Panc1 (cell line): ENCODE measurements at regions not wholly inside any gene's neighbourhood (a gene's known extent, or its start where the extent isn't known, plus 50 kb on each side); places are given as distances from the start of the nearest gene placed in this dataset.

ENCODE experiments used
- ATAC-seq: fragments of 200-7000 bp; cut with Tn5 transposase; 2 replicates; pipeline ENCODE4 v1.9.1; 2020; ENCODE audit warnings: mild to moderate bottlenecking, moderate library complexity
- BruUV-seq: library from RNA; stranded (reverse); fragments of 400-500 nt; replicated peaks from 2 replicates; lab custom pipeline; 2021; lab: Mats Ljungman, UMichigan
- CTCF ChIA-PET: fragments of 300-600 bp; sonication (Branson Sonifier 250); formaldehyde crosslinking; loops from one replicate; lab custom pipeline; 2022; ENCODE audit warnings: antibody characterized with exemption; lab: Charles Lee
- POLR2A ChIA-PET: fragments of 300-600 bp; sonication (Branson Sonifier 250); formaldehyde crosslinking; loops from one replicate; lab custom pipeline; 2022; ENCODE audit warnings: antibody characterized with exemption; lab: Charles Lee
- DNase-seq: peaks from one replicate; pipeline ENCODE4 v3.0.0-alpha.2; 2010; ENCODE audit warnings: low read depth, low spot score
- H3K27ac ChIP-seq: 2 replicates; pipeline ENCODE4 v1.5.1; 2011; ENCODE audit warnings: mild to moderate bottlenecking, low read length, inconsistent platforms
- H3K27me3 ChIP-seq: fragments of 200-500 bp; sonication (Bioruptor generic); 2 replicates; pipeline ENCODE4 v1.6.0; 2014; ENCODE audit warnings: low read length, inconsistent platforms; ENCODE audit not compliant: control insufficient read depth, insufficient read depth
- H3K36me3 ChIP-seq: fragments of 200-500 bp; sonication (Bioruptor generic); 2 replicates; pipeline ENCODE4 v1.5.1; 2014; ENCODE audit warnings: inconsistent platforms, mild to moderate bottlenecking, low read length, moderate library complexity; ENCODE audit not compliant: control insufficient read depth, insufficient read depth
- H3K4me1 ChIP-seq: 2 replicates; pipeline ENCODE4 v1.5.1; 2011; ENCODE audit warnings: inconsistent platforms, mild to moderate bottlenecking, low read length, moderate library complexity; ENCODE audit not compliant: control insufficient read depth, insufficient read depth
- H3K4me3 ChIP-seq, 2 experiments: 2 replicates each; pipeline ENCODE4 v1.5.1; 2011 to 2012; ENCODE audit warnings: low read depth in 2 of 2, low read length in 2 of 2, mild to moderate bottlenecking in 2 of 2, inconsistent platforms in 1 of 2, moderate library complexity in 1 of 2
- H3K9me3 ChIP-seq: fragments of 200-500 bp; sonication (Bioruptor generic); 2 replicates; pipeline ENCODE4 v1.5.1; 2014; ENCODE audit warnings: low read depth, mild to moderate bottlenecking, inconsistent platforms, low read length, moderate library complexity; ENCODE audit not compliant: control insufficient read depth, insufficient read depth
- POLR2AphosphoS5 ChIP-seq: IDR thresholded peaks from 2 replicates; pipeline ENCODE4 v1.6.1; 2012; ENCODE audit warnings: mild to moderate bottlenecking, low read depth, low read length, moderate library complexity
- REST ChIP-seq, 2 experiments: IDR thresholded peaks; 2 replicates each; pipeline ENCODE4 v1.6.1; 2011 to 2012; ENCODE audit warnings: low read depth in 2 of 2, control low read depth in 1 of 2, low read length in 1 of 2, mild to moderate bottlenecking in 1 of 2, moderate library complexity in 1 of 2; ENCODE audit not compliant: insufficient read depth in 1 of 2
- SIN3A ChIP-seq: IDR thresholded peaks from 2 replicates; pipeline ENCODE4 v1.6.1; 2012; ENCODE audit warnings: low read depth, mild to moderate bottlenecking, low read length, moderate library complexity, borderline replicate concordance; ENCODE audit not compliant: insufficient read depth
- TCF7L2 ChIP-seq: IDR thresholded peaks from 2 replicates; pipeline ENCODE4 v1.6.1; 2011; ENCODE audit warnings: mild to moderate bottlenecking, low read depth, low read length, inconsistent platforms
- in situ Hi-C: cut with HindIII; loops from 2 replicates; pipeline ENCODE4 v1.10.0; 2016; ENCODE audit warnings: low sequenced_read_pairs, low pct_unique_long_range_greater_than_20kb
- intact Hi-C: fragments of 100-400 bp; cut with micrococcal nuclease; formaldehyde crosslinking; loops from one replicate; pipeline ENCODE4 v1.10.0; 2022; ENCODE audit not compliant: unreplicated experiment
- TF ChIP-seq, protein P1 (sequence below): fragments of 450-650 bp; IDR thresholded peaks from 2 replicates; pipeline ENCODE4 v1.5.1; 2017; ENCODE audit warnings: mild to moderate bottlenecking

DNA sequence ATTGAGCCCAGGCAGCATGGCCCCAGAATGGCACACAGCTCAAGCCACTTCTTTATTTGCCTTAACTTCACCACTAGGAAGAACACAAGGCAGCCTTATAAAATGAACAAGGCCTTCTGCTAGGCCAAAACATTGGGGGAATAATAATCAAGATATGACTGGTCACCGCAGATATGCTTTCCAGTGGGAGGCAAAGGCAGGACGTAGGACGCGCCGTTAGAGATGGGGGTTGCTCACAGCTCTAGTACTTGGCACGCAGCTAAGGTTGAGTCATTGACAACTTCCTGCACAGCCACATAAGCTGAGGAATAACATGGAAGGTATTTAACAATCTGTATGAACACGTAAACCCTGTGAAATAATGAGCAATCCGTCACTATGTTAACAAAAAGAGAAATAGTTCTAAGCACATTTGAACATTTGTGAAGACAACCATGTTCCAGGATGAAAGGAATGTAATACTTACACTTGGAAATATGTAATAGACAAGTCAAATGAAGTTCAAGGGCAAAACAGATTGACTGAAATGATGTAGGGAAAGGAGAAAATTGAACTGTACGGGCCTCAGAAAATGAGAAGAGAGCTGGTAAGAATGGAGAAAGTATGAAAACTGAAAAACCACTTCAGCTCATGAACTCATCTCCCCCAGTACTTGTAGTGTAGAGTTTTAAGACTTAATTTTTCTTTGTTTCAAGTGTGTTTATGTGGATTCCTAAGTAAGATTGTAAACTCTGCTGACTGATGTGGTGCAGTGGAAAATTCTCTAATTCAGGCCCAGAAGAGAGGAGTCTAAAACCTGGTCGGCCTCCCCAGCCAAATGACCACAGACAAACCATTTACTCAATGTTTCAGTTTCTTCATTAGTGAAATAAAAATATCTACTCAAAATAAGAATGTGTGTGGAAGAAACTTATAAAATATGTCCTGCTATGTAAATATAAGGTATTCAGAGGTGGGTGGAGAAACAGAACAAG, 59.3 kb upstream of the CCDC91 start:
- ChIA-PET CTCF (interaction anchor here (0.6 kb wide), 1 partner anchor 398 kb away, joined by 3 read pairs; no protein-coding TSS in a partner anchor), POLR2A (interaction anchor here (0.5 to 0.6 kb wide), 2 partner anchors 67 to 68 kb away, joined by 3 to 5 read pairs; no protein-coding TSS in a partner anchor)
- TF ChIP-seq, protein P1, sequence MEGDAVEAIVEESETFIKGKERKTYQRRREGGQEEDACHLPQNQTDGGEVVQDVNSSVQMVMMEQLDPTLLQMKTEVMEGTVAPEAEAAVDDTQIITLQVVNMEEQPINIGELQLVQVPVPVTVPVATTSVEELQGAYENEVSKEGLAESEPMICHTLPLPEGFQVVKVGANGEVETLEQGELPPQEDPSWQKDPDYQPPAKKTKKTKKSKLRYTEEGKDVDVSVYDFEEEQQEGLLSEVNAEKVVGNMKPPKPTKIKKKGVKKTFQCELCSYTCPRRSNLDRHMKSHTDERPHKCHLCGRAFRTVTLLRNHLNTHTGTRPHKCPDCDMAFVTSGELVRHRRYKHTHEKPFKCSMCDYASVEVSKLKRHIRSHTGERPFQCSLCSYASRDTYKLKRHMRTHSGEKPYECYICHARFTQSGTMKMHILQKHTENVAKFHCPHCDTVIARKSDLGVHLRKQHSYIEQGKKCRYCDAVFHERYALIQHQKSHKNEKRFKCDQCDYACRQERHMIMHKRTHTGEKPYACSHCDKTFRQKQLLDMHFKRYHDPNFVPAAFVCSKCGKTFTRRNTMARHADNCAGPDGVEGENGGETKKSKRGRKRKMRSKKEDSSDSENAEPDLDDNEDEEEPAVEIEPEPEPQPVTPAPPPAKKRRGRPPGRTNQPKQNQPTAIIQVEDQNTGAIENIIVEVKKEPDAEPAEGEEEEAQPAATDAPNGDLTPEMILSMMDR = no peak
- TF ChIP-seq POLR2AphosphoS5 (peak; percentile 57; the same call in 1 of the 2 replicates), REST (IDR thresholded peaks at IDR 0.05; ENCODE audit: insufficient read depth in 1 of 2, low read depth in 2 of 2, low read length in 1 of 2) (no peak), TCF7L2 (peak; percentile 33; the same call in 1 of the 2 replicates), SIN3A (no peak)
- Histone ChIP-seq H3K27me3 (no peaks in the 10 kb centered on the region), H3K27ac (peak overlapping the region; percentile 86), H3K4me1 (peaks cover 23% of the 10 kb centered on the region), H3K4me3 (no peak overlapping the region), H3K9me3 (no peaks in the 10 kb centered on the region; the same call in 1 of the 2 replicates), H3K36me3 (no peaks in the 10 kb centered on the region)
- DNase-seq = peak; percentile 94
- intact Hi-C loops (no loop called here), in situ Hi-C loops (no loop called here)
- BruUV-seq = no TSS peak
- ATAC-seq = peak; percentile 99

DNA sequence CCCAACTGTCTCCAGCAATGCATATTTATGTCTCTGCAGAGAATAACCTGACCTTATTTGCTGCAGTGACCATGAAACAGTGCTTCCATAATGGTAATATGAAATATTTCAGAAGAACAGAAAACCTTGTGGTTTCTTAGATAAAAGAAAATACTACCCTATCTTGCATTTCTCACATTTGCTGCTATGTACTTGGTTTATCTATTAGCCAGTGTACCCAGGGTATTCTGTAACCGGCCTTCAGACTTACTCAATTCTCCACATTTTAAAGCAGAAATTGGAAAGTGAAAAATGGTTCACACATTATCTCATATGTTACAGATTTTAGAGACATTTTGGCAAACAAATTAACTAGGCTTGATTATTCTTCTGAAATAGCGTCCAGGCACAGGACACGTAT, 57.9 kb upstream of the CCDC91 start:
- no peak for ATAC-seq
- ChIA-PET POLR2A (no interaction called here), CTCF (no interaction called here)
- TF ChIP-seq, protein P1 = no peak
- no peaks in the 10 kb centered on the region for H3K36me3 ChIP-seq
- no TSS peak for BruUV-seq
- in situ Hi-C loops (no loop called here), intact Hi-C loops (no loop called here)
- no peak for DNase-seq
- H3K4me1 ChIP-seq = peaks cover 23% of the 10 kb centered on the region
- no peaks in the 10 kb centered on the region; the same call in 1 of the 2 replicates for H3K9me3 ChIP-seq
- no peak overlapping the region for H3K4me3 ChIP-seq
- no peaks in the 10 kb centered on the region for H3K27me3 ChIP-seq
- peak overlapping the region; percentile 86; the same call in 1 of the 2 replicates for H3K27ac ChIP-seq
